PFSK-1 (cell line): ENCODE measurements at regions not wholly inside any gene's neighbourhood (a gene's known extent, or its start where the extent isn't known, plus 50 kb on each side); places are given as distances from the start of the nearest gene placed in this dataset.

Experiments used
- POLR2AphosphoS5 ChIP-seq: IDR thresholded peaks from 2 replicates; pipeline ENCODE4 v1.6.1; 2012; ENCODE audit warnings: low read depth, mild to moderate bottlenecking, control low read depth, low read length, moderate library complexity
- REST ChIP-seq, 2 experiments: IDR thresholded peaks; 2 replicates each; pipeline versions ENCODE4 v1.6.1 to v1.8.0; 2011 to 2012; ENCODE audit warnings: low read depth in 2 of 2, low read length in 2 of 2, control low read depth in 1 of 2, inconsistent platforms in 1 of 2, mild to moderate bottlenecking in 1 of 2, moderate library complexity in 1 of 2; ENCODE audit not compliant: insufficient read depth in 1 of 2
- SIN3A ChIP-seq: IDR thresholded peaks from 2 replicates; pipeline ENCODE4 v1.6.1; 2012; ENCODE audit warnings: mild to moderate bottlenecking, low read length, moderate library complexity, borderline replicate concordance; ENCODE audit not compliant: insufficient read depth
- TAF1 ChIP-seq: IDR thresholded peaks from 2 replicates; pipeline ENCODE4 v1.6.1; 2012; ENCODE audit warnings: low read length, control low read depth, borderline replicate concordance; ENCODE audit not compliant: insufficient read depth

GRCh38 chr2:104340162-104340561 is 513.8 kb upstream of the POU3F3 start:
- no peak for TF ChIP-seq TAF1
- no peak for TF ChIP-seq SIN3A
- TF ChIP-seq REST (IDR thresholded peaks at IDR 0.05; ENCODE audit: insufficient read depth in 1 of 2, low read depth in 2 of 2, low read length in 2 of 2) = no peak
- no peak for TF ChIP-seq POLR2AphosphoS5
